ENCODE measurements at regions not wholly inside any gene's neighbourhood (a gene's known extent, or its start where the extent isn't known, plus 50 kb on each side); places are given as distances from the start of the nearest gene placed in this dataset.

DNA sequence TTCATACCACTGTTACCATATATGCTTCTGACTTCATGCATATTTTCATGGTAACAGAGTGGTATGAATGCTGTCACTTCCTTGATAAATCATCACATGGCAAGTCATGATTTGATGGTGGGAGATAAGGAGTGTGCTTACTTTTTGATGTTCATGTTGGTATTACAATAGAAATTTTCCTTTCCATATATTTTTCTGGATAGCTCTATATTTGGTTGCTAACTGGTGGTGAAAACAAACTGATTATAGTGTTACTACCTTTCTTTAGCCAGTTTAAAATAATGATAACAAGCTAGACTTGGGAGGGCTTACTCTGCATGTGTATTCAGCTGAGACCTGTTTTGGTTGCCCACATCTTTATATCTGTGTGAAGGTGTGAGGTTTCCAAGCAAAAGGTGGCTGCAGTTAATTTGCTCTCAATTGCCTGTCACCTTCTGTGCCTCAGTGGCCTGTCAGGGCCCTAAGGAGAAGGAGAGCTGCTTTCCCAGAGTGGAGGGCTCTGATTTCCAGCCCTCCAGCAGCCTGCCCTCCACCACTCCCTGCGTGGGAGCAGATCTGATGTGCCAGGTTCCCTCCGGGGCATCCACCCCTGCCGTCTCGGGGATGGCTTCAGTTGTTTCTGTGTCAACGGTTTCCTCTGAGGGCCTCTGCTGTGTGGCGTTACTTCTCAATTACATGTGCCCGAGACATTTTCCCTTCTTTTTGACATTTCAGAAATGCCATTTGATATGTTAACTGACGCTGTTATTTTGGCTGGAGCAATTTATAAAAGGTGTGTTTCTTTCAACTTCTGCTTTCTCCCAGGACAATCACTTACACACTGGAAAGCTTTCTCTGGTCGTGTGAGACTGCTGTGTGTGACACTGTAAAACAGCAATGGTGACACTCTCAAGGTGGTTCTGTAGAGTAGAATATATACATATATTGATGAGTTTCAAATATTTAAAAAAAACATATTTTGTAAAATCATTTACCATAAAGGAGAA, 107.7 kb upstream of the KLF6 start:
- no peak overlapping the region for H3K4me3 ChIP-seq (replicated peaks in 1 of 3; ENCODE audit: insufficient read depth in 1 of 3, low read depth in 1 of 3, low read length in 3 of 3)
- H3K9me3 ChIP-seq (replicated peaks; ENCODE audit: control insufficient read depth, insufficient read depth, low read length), result no peaks in the 10 kb centered on the region
- no peak for TF ChIP-seq EZH2 (IDR thresholded peaks at IDR 0.05; ENCODE audit: borderline replicate concordance, low read depth, low read length, severe bottlenecking)
- TF ChIP-seq, protein P1, sequence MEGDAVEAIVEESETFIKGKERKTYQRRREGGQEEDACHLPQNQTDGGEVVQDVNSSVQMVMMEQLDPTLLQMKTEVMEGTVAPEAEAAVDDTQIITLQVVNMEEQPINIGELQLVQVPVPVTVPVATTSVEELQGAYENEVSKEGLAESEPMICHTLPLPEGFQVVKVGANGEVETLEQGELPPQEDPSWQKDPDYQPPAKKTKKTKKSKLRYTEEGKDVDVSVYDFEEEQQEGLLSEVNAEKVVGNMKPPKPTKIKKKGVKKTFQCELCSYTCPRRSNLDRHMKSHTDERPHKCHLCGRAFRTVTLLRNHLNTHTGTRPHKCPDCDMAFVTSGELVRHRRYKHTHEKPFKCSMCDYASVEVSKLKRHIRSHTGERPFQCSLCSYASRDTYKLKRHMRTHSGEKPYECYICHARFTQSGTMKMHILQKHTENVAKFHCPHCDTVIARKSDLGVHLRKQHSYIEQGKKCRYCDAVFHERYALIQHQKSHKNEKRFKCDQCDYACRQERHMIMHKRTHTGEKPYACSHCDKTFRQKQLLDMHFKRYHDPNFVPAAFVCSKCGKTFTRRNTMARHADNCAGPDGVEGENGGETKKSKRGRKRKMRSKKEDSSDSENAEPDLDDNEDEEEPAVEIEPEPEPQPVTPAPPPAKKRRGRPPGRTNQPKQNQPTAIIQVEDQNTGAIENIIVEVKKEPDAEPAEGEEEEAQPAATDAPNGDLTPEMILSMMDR (IDR thresholded peaks at IDR 0.05; ENCODE audit: extremely low read depth in 1 of 2, insufficient read depth in 1 of 2, low read depth in 1 of 2, low read length in 2 of 2), result no peak
- TF ChIP-seq GATA2 (IDR thresholded peaks at IDR 0.05; ENCODE audit: insufficient read depth, insufficient read length, low read depth, low read length), result peak; percentile 93
- no peak for TF ChIP-seq POLR2A (IDR thresholded peaks at IDR 0.05; ENCODE audit: low read depth, low read length)
- peak; percentile 40 for TF ChIP-seq FOS (IDR thresholded peaks at IDR 0.05; ENCODE audit: borderline replicate concordance, insufficient read depth, low read length)
- TF ChIP-seq MYC (IDR thresholded peaks at IDR 0.05; ENCODE audit: low read depth, low read length), result no peak
- TF ChIP-seq, protein P2, sequence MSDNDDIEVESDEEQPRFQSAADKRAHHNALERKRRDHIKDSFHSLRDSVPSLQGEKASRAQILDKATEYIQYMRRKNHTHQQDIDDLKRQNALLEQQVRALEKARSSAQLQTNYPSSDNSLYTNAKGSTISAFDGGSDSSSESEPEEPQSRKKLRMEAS (IDR thresholded peaks at IDR 0.05; ENCODE audit: insufficient read depth, insufficient read length), result peak; percentile 52
- TF ChIP-seq JUN (IDR thresholded peaks at IDR 0.05; ENCODE audit: borderline replicate concordance, insufficient read depth, insufficient read length, low read depth), result peak; percentile 92
- TF ChIP-seq POLR2AphosphoS5 (IDR thresholded peaks at IDR 0.05; ENCODE audit: insufficient read depth, low read depth, low read length), result peak; percentile 25
- peak overlapping the region; percentile 81 for H3K27ac ChIP-seq (ENCODE audit: insufficient read depth, low read depth, low read length)
- ChIA-PET CTCF (interaction anchor here (1.5 kb wide), 1 partner anchor 764 kb away, joined by 3 read pairs; no protein-coding TSS in a partner anchor), POLR2A (interaction anchor here (0.9 to 1.2 kb wide), 2 partner anchors 32 to 108 kb away, joined by 3 to 4 read pairs; partner anchors contain the start of gene KLF6)
- peak overlapping the region; percentile 36 for H3K9ac ChIP-seq (replicated peaks; ENCODE audit: extremely low read depth, insufficient read depth, low read length)
- BruUV-seq (replicated peaks), result no TSS peak
- intact Hi-C loops (cut with micrococcal nuclease) (loop anchor here (1.0 kb wide), 2 partner anchors 86 to 239 kb away; no protein-coding TSS in a partner anchor), dilution Hi-C loops (cut with MboI; ENCODE audit: extremely low pct_ligation_motif_present, low sequenced_read_pairs) (no loop called here)
- FAIRE-seq (no peak), DNase-seq (ENCODE audit: low read depth, low spot score) (peak; percentile 81)
- H3K4me2 ChIP-seq (ENCODE audit: insufficient read depth, low read length), result no peak overlapping the region
- peaks cover 74% of the 10 kb centered on the region for H3K4me1 ChIP-seq (ENCODE audit: control insufficient read depth, extremely low read depth, insufficient read depth, low read length)
- H3K36me3 ChIP-seq (ENCODE audit: control insufficient read depth in 2 of 2, extremely low read depth in 1 of 2, insufficient read depth in 2 of 2, low read length in 2 of 2), result no peaks in the 10 kb centered on the region
- H4K20me1 ChIP-seq (replicated peaks; ENCODE audit: control insufficient read depth, extremely low read depth, insufficient read depth, low read length), result no peaks in the 10 kb centered on the region
- no peaks in the 10 kb centered on the region for H3K27me3 ChIP-seq (ENCODE audit: control insufficient read depth in 2 of 2, insufficient read depth in 2 of 2, low read length in 2 of 2)
- H3K79me2 ChIP-seq (ENCODE audit: control insufficient read depth, insufficient read depth, low read length), result no peaks in the 10 kb centered on the region
- no peak overlapping the region for H2AFZ ChIP-seq (ENCODE audit: low read depth, low read length)
- no peaks in the 10 kb centered on the region for H3K9me1 ChIP-seq (replicated peaks; ENCODE audit: control insufficient read depth, extremely low read depth, insufficient read depth, low read length)
